Stimulated activated naive CD8-positive, alpha-beta T cell treated with anti-CD3 and anti-CD28 coated beads, Interleukin-15, Interleukin-2, amounts not matched to agents 100 U/mL and 50 U/mL, for 24 hours (primary cell): ENCODE measurements at regions not wholly inside any gene's neighbourhood (a gene's known extent, or its start where the extent isn't known, plus 50 kb on each side); places are given as distances from the start of the nearest gene placed in this dataset.

ENCODE experiments used
- ATAC-seq: fragments of 150-1000 bp; cut with Tn5 transposase; one replicate; pipeline ENCODE4 v1.10.0; 2021
- DNase-seq: peaks from one replicate; pipeline ENCODE4 v3.0.0; 2021

GRCh38 chr6:159334068-159334467, 164.9 kb downstream of the FNDC1 start:
- DNase-seq: no peak
- ATAC-seq: no peak

- no peak for ATAC-seq
- DNase-seq: no peak
Measured at GRCh38 chr6:159331451-159331850, 162.3 kb downstream of the FNDC1 start.

- DNase-seq (no peak), ATAC-seq (no peak)
Measured at GRCh38 chr6:159329081-159329480, 159.9 kb downstream of the FNDC1 start.

- DNase-seq: no peak
- ATAC-seq: no peak
Measured at GRCh38 chr6:159328052-159328451, 158.9 kb downstream of the FNDC1 start.

- ATAC-seq (no peak), DNase-seq (no peak)
Measured at GRCh38 chr6:159325476-159325875, 156.3 kb downstream of the FNDC1 start.

GRCh38 chr6:159324596-159324995, 155.4 kb downstream of the FNDC1 start:
- ATAC-seq (no peak), DNase-seq (no peak)
